Fibroblast of peridontal ligament (primary cell): ENCODE measurements at regions not wholly inside any gene's neighbourhood (a gene's known extent, or its start where the extent isn't known, plus 50 kb on each side); places are given as distances from the start of the nearest gene placed in this dataset.
"Not testable (repeated sequence)": the region's sequence is repeated elsewhere in the genome, so short reads cannot be mapped to it uniquely, and the experiment has no call there.

Experiments used
- DNase-seq: peaks from one replicate; pipeline ENCODE4 v3.0.0-alpha.2; 2010; ENCODE audit errors: extremely low read depth

GRCh38 chr5:68658810-68659372 is 434.9 kb upstream of the SLC30A5 start:
- DNase-seq: no peak

GRCh38 chr5:68659881-68660280 is 433.9 kb upstream of the SLC30A5 start:
- DNase-seq: no peak

DNA sequence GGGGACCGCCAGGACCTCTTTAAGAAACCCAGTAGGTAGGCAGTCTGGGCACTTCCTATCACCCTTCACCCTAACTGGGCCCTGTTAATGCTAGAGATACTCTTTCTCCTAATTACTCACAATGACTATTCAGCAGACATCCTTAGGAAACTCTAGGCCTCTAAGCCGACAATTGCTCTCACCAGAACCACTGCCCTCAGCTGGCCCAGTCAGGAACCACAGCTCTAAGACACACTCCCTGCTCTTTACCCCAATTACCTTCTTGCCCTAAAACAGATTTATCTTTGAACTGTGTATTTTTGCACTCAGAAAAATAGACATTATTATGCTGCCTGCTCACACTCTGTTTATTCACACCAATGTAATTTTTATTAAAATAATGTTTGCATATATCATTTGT is 432.6 kb upstream of the SLC30A5 start:
- DNase-seq: no peak

DNA sequence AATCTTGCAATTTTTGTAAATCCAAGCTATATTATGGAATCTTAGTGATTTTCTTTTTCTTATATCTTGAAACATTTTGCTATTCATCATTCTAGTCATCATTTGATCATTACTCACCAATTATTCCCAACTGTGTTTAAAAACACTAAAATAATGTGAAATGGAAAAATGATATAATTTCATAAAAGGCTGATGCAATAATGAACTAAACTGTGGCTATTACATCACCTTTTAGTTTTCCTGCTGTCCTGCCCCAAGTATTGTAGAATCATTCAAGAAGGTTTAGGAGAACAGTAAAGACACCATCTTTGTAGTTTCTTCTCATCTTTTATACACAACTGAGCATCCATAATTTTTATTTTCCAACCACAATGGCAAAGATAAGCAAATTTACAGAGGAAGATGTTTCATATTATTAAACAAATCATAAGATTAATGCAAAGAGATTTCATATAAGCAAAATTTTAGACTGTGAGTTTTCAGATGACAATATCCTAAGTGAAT is 431.0 kb upstream of the SLC30A5 start:
- no peak for DNase-seq

GRCh38 chr5:68669864-68670575 is 423.8 kb upstream of the SLC30A5 start:
- DNase-seq: no peak

DNA sequence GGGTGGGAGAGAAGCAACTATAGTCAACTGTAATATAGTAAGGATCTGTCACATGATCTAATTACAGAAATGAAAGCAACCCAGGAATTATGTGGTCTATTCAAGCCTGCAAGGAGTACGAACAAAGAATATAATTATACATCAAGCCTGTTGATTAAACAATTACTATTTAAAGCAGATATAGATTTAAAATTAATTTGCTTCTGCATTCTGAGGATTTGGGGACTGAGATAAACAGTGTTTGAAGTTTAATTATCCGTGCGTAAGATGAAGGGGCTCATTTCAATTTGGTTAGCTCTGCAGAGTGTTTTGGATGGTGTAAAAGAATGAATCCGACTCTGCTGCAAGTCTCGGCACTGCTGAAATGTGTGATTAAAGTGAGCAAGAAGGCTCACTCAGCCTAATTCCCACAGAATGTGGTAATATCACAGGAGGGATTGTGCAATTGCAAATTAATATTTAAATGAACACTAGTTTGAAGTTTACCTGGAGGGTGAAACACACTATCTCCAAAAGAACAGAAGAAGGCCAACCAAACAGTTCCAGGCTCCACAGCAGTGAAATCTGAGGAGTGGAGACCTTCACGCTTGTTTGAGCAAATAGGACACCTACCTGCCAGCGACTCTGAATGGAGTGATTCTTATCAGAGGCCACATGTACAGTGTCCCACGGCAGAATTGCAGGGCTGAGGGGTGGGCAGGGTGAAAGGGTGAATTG is 420.6 kb upstream of the SLC30A5 start:
- DNase-seq: no peak

DNA sequence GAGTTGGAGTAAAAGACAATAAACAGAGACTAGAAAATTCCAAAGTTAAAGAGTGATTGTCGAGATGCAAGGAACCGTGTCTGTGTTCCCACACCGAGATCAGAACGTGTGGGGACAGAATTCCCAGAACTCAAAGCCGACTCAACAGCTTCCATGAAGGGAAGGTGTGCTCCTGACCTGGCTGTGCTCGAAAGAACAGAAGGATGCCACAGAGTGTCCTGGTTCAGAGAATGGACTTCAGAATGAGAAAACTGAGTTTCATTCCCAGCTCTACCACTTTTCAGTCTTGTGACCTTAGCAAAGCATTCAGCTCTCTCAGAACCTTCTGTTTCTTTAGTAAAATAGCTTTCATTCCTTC is 420.0 kb upstream of the SLC30A5 start:
- DNase-seq: no peak

GRCh38 chr5:68679041-68679440 is 414.8 kb upstream of the SLC30A5 start:
- no peak for DNase-seq

DNA sequence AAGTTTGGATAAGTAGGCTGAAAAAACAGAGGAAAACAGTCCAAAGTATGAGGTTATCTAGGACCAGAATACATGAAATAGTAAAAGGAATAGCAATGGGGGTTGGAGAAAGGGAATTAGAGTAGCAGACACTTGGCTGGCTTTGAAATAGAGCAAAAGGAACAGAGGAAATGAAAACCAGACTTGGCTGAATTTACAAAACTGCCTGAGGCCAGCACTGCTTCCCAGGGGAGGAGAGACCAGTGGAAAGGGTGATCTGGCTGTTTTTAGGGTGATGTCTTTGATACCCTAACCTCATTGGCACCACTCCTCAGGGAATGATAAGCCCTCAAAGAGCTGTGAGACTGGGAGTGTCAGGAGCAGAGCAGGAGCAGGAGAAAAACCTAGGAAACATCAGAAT is 413.4 kb upstream of the SLC30A5 start:
- peak; percentile 31 for DNase-seq

DNA sequence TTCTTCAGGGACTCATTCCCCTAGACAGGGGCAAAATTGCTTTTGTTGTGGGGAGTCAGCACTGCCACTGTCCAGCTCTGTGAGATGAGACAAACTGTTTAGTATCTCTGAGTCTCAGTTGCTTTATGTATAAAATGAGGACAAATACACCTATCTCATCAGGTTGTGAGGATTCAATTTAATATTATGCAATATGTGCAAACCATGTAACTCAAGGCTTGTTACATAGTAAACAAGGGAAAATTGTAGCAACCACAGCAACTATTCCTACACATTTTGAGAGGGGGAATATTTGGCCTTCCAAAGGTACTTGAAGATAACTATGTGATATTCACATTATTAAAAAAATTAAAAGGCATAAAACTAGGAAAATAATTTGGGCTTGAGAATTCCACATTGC is 411.9 kb upstream of the SLC30A5 start:
- DNase-seq: no peak

DNA sequence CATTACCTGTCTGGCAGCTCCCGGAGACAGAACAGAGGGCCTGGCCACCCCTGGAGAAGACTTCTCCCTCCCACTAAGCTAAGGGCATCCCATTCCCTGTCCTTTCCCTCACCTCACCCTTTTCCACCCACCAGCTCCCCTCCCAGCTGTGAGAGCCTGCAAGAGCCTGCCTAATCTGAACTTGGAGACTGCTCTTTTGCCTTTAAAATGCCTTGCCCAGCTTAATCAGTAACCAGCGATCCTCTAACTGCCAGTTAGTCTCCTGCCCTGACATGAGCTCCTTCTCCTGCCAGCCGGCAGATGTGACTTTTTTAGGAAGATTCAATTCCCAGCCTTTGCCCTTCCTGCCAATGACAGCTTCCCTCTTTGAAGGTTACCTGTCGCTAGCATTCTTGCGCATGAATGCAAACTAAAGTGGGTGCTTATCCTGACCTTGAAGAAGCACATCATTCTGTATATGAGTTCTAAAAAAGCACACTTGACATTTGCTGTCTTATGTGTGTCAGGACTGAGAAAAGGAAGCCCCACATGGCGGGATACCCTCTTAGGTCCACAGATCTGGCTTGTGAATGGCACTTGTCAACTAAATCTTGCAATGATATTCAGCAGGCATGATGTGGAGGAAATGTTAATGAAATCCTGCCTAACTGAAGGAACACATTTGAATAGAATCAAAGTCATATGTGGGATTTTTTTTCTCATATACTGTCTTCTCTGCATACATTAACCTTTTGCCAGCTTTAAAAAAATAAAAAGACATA is 411.2 kb upstream of the SLC30A5 start:
- no peak for DNase-seq

GRCh38 chr5:68683632-68684036 is 410.2 kb upstream of the SLC30A5 start:
- peak; percentile 90 for DNase-seq

DNA sequence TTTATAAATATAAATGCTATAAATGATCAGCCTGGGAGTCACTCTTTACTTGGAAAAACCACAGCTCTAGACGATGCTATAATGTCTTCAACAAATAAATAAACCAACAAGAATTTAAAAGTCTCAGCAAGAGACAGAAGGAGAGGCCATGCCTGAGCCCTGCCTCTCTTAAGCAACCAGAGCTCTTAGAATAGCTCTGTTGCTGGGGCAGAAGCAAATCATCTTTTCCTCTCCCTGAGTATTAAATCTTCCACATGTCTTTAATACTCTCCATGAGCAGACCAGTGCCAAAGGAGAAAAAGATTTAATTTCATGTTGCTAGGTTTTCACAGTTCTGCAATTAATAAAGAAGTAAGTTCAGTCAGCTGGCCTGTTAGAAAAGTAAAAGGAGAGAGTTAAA is 408.0 kb upstream of the SLC30A5 start:
- no peak for DNase-seq

DNA sequence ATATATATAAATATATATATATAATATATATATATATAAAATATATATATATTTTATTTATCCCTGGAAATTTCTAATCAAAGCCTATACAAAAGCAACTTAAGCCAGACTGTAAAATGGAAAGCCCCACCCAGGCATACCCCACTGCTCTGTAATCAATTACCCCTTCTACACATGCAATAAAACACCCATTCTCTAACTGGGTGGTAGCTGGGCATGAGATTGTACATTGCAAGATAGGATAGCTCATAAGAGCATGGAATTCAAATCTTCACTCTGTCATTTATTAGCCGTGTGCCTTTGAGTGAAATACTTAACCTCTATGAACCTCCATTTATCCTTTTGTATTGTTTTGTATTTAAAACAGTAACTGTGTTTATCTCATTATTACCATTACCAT is 405.3 kb upstream of the SLC30A5 start:
- no peak for DNase-seq

- DNase-seq: no peak
These were observed 404.8 kb upstream of the SLC30A5 start for GRCh38 chr5:68689010-68689409.

DNA sequence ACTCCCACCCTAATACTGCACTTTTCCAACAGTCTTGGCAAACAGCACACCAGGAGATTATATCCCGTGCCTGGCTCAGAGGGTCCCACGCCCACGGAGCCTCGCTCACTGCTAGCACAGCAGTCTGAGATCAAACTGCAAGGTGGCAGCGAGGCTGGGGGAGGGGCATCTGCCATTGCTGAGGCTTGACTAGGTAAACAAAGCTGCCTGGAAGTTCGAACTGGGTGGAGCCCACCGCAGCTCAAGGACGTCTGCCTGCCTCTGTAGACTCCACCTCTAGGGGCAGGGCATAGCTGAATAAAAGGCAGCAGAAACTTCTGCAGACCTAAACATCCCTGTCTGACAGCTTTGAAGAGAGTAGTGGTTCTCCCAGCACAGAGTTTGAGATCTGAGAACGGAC is 401.9 kb upstream of the SLC30A5 start:
- DNase-seq: not testable (repeated sequence)

GRCh38 chr5:68698025-68698940 is 395.5 kb upstream of the SLC30A5 start:
- DNase-seq: no peak

GRCh38 chr5:68699966-68700365 is 393.8 kb upstream of the SLC30A5 start:
- DNase-seq: no peak

DNA sequence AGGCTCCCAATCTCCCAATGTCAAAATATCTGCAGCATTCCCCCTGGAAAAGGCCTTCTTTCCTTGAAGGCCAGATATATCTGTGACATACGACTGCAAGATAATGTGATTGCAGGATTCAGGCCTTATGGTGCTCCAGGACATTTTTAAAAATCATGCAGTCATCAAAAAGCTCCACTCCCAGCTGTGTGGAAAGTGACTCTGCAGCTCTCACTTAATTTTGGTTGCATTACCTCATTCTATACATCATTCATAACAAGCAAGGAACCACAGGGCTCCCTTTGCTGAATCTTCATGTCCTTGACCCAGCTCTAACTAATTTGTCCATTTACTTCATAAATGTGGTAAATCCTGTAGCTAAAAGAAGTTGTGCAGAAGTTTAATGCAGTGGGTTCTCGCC is 386.2 kb upstream of the SLC30A5 start:
- DNase-seq: no peak

DNA sequence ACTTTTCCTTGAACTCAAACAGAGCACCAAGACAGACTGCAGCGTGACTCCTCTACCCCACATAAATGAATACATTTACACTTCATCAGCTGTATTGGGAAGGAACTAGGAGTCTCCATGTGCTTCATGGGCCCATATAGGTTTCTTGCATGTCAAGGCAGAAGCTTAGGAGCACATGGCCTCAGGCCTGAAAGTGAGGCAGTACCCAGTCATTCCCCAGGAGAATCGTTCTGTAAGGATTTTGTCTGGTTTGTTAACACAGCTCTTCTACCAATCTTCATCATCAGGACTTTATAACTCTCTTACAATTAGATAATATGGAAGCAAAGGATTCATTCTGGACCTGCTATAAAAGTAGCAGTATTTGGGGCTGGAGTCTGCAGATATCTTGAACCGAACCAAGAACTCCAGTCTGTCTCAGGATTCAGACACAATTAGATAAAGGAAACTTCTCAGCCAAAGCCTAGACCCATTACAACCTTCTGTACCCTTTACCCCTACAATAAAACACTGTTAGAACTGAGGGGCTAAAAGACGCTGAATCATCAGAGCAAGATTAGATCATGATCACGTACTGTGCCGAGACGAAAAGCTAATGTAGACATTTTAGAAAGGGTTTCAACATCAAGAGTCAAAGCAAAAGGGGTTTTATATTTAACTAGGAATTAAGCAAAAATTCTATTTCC is 385.5 kb upstream of the SLC30A5 start:
- no peak for DNase-seq

- no peak for DNase-seq
These were observed 385.0 kb upstream of the SLC30A5 start for GRCh38 chr5:68708842-68709170.
